Heart left ventricle (tissue), 16 donors: ENCODE measurements at regions not wholly inside any gene's neighbourhood (a gene's known extent, or its start where the extent isn't known, plus 50 kb on each side); places are given as distances from the start of the nearest gene placed in this dataset.
A peak's percentile ranks its signal among the peaks of the same experiment; 100 is the strongest.

Experiments
- ATAC-seq, 4 donors: fragments of 200-7000 bp; cut with Tn5 transposase; one replicate each; pipeline ENCODE4 v1.9.1; 2020 to 2022; ENCODE audit warnings: moderate library complexity in 4 of 4, mild to moderate bottlenecking in 3 of 4, moderate number of reproducible peaks in 1 of 4
- DNase-seq, 5 donors: peaks; one replicate each; pipeline ENCODE4 v3.0.0-alpha.2; 2020
- H3K27ac ChIP-seq, 12 donors: fragments of 200-600 bp; sonication (generic) in 4 of 12; one replicate each; pipeline versions ENCODE4 v1.5.0 to v1.8.0; 2016 to 2022; ENCODE audit warnings: mild to moderate bottlenecking in 2 of 12
- H3K27me3 ChIP-seq, 9 donors: fragments of 200-600 bp; sonication (generic) in 2 of 9; one replicate each; pipeline versions ENCODE4 v1.5.1 to v1.8.0; 2016 to 2022; ENCODE audit warnings: mild to moderate bottlenecking in 3 of 9
- H3K36me3 ChIP-seq, 9 donors: fragments of 200-600 bp; sonication (generic) in 2 of 9; one replicate each; pipeline versions ENCODE4 v1.5.0 to v1.8.0; 2018 to 2022; ENCODE audit warnings: mild to moderate bottlenecking in 2 of 9
- H3K4me1 ChIP-seq, 12 donors: fragments of 200-600 bp; sonication (generic) in 4 of 12; one replicate each; pipeline versions ENCODE4 v1.5.0 to v1.8.0; 2016 to 2022; ENCODE audit warnings: mild to moderate bottlenecking in 3 of 12
- H3K4me3 ChIP-seq, 12 donors: fragments of 200-600 bp; sonication (generic) in 4 of 12; one replicate each; pipeline versions ENCODE4 v1.5.0 to v1.8.0; 2017 to 2022; ENCODE audit warnings: mild to moderate bottlenecking in 9 of 12, moderate library complexity in 4 of 12
- H3K9me3 ChIP-seq, 12 donors: fragments of 200-600 bp; sonication (generic) in 4 of 12; one replicate each; pipeline versions ENCODE4 v1.5.0 to v1.8.0; 2016 to 2022; ENCODE audit warnings: mild to moderate bottlenecking in 1 of 12
- CTCF ChIP-seq, 12 donors: fragments of 200-600 bp; sonication (generic) in 4 of 12; IDR thresholded peaks; one replicate each; pipeline versions ENCODE4 v1.5.0 to v1.8.0; 2018 to 2022; ENCODE audit warnings: antibody characterized with exemption in 12 of 12, mild to moderate bottlenecking in 5 of 12
- POLR2A ChIP-seq, 2 donors: fragments of 450-650 bp; IDR thresholded peaks; one replicate each; pipeline ENCODE4 v1.6.1; 2017; ENCODE audit warnings: antibody characterized with exemption in 2 of 2, mild to moderate bottlenecking in 2 of 2, moderate library complexity in 2 of 2
- WGBS, 4 donors: extraction: QIAGEN DNeasy Blood & Tissue Kit in 2 of 4; methylation state at CpG; one replicate each; pipeline versions ENCODE4 v1.1.5 to v1.1.7; 2013 to 2018; 5-methylcytosine and 5-hydroxymethylcytosine counted together
- intact Hi-C, 10 donors: fragments of 100-400 bp; cut with DNase I; formaldehyde crosslinking; loops; one replicate each; pipeline versions ENCODE4 v1.11.1 to v1.14.2; 2022
- donor health status: ischemic (EF 13 %, LVEDD 7.1; RV severe dilation, severe dysfunction).
- donor health status: healthy with polysubstance abuse.
- donor health status: DM: no; HTN: yes; CAD: no.
- donor health status: DM: no; HTN: no; CAD: no.
- donor health status: ischemic (EF 25% LVEDD 6.9; RV normal size, moderate dysfunction).
- donor health status: ischemic (EF 25% LVEDD 5.7; RV mildly dilated, moderate dysfunction).
- donor health status: healthy.
- donor health status: DM: yes; HTN: yes; CAD: no.
- donor health status: ischemic (EF 35%, LVEDD 5.7; RV mildly dilated, moderate dysfunction).
- donor health status: nonischemic (EF 11% LVEDD 7.7; RV severe dilation, severe dysfunction).
- donor health status: DM: yes; HTN: yes; CAD: no.
- donor health status: PGD.
- donor health status: ischemic (EF 29% LVEDD 5.4; RV normal size, mild dysfunction).
- donor health status: nonischemic (EF 23%, LVEDD 6.1; RV moderate dilation, normal function).

GRCh38 chr3:195003006-195003892 is 267.7 kb downstream of the XXYLT1 start:
- ATAC-seq: peak; percentile 11 to 81 (median 73)
- peaks cover 0 to 28% (median 16%) of the 10 kb centered on the region in 12 donors for H3K4me1 ChIP-seq
- H3K36me3 ChIP-seq: no peaks in the 10 kb centered on the region
- no peaks in the 10 kb centered on the region for H3K9me3 ChIP-seq
- 47 to 62% (median 60%) methylated on average over 13 of the region's 13 CpGs for WGBS, 4 donors
- DNase-seq: peak; percentile 52 to 86 (median 74)
- intact Hi-C loops: loop anchor here (1.0 to 10.0 kb wide), 11 partner anchors 99 to 321 kb away; partner anchors contain the start of gene FAM43A (in 1 of the 10)
- H3K4me3 ChIP-seq: peak overlapping the region in 1 of 12 donors; percentile 7
- TF ChIP-seq POLR2A (IDR thresholded peaks at IDR 0.05) (no peak), CTCF (IDR thresholded peaks at IDR 0.05) (no peak)
- H3K27ac ChIP-seq: peak overlapping the region in 11 of 12 donors; percentile 3 to 75 (median 35)
- H3K27me3 ChIP-seq: no peaks in the 10 kb centered on the region

- Histone ChIP-seq H3K4me3 (no peak overlapping the region), H3K27ac (peak overlapping the region in 6 of 12 donors; percentile 3 to 75 (median 57)), H3K4me1 (peaks cover 0 to 28% (median 16%) of the 10 kb centered on the region in 12 donors), H3K27me3 (no peaks in the 10 kb centered on the region), H3K36me3 (no peaks in the 10 kb centered on the region), H3K9me3 (no peaks in the 10 kb centered on the region)
- WGBS, 4 donors: 92 to 95% (median 93%) methylated on average over 8 of the region's 8 CpGs
- DNase-seq: no peak
- intact Hi-C loops: loop anchor here (1.0 to 10.0 kb wide), 11 partner anchors 98 to 322 kb away; partner anchors contain the start of gene FAM43A (in 1 of the 10)
- no peak for ATAC-seq
- TF ChIP-seq CTCF (IDR thresholded peaks at IDR 0.05): no peak
- TF ChIP-seq POLR2A (IDR thresholded peaks at IDR 0.05): no peak
Measured at GRCh38 chr3:195003893-195004289, 267.1 kb downstream of the XXYLT1 start.

GRCh38 chr3:195004512-195005250 is 266.3 kb downstream of the XXYLT1 start:
- Histone ChIP-seq H3K27ac (no peak overlapping the region), H3K4me3 (no peak overlapping the region), H3K36me3 (no peaks in the 10 kb centered on the region), H3K9me3 (no peaks in the 10 kb centered on the region), H3K4me1 (peaks cover 0 to 33% (median 16%) of the 10 kb centered on the region in 12 donors), H3K27me3 (no peaks in the 10 kb centered on the region)
- peak in 1 of 5 donors; percentile 6 for DNase-seq
- intact Hi-C loops: loop anchor here in 9 of 10 donors (5.0 to 10.0 kb wide), 8 partner anchors 98 to 322 kb away; partner anchors contain the start of gene FAM43A (in 1 of the 9)
- ATAC-seq: no peak
- WGBS, 4 donors: 96 to 97% (median 96%) methylated on average over 9 of the region's 9 CpGs
- TF ChIP-seq CTCF (IDR thresholded peaks at IDR 0.05) (no peak), POLR2A (IDR thresholded peaks at IDR 0.05) (no peak)
